Astrocyte (in vitro differentiated cells and primary cell): ENCODE measurements at regions not wholly inside any gene's neighbourhood (a gene's known extent, or its start where the extent isn't known, plus 50 kb on each side); places are given as distances from the start of the nearest gene placed in this dataset.

ENCODE experiments used
- EZH2 ChIP-seq: IDR thresholded peaks from 2 replicates; pipeline ENCODE4 v1.6.1; 2012; ENCODE audit warnings: mild to moderate bottlenecking, low read length, inconsistent platforms; ENCODE audit not compliant: insufficient read depth
- TF ChIP-seq, protein P1 (sequence below): IDR thresholded peaks from 2 replicates; pipeline ENCODE4 v1.5.1; 2011; ENCODE audit warnings: low read depth, mild to moderate bottlenecking, inconsistent platforms, low read length, moderate library complexity; ENCODE audit not compliant: insufficient read depth

DNA sequence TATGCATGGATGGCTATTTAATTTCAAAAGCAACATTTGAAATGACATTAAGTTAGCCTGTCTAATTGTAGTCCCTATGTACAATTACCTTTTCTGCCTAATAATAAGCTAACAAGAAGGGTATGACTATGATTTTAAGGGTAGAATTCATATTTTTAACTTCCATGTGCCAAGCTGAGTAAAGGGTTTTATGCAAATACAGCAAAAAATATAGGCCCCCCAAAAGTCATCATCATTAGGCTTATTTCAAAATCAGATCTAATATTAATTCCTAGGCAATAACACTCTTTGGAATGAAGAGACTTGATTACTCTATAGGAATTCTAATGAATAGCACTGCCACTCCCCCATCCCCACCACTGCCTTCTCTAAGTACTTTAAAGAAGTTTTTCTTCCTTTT, 155.9 kb upstream of the DYNLRB2 start:
- TF ChIP-seq, protein P1, sequence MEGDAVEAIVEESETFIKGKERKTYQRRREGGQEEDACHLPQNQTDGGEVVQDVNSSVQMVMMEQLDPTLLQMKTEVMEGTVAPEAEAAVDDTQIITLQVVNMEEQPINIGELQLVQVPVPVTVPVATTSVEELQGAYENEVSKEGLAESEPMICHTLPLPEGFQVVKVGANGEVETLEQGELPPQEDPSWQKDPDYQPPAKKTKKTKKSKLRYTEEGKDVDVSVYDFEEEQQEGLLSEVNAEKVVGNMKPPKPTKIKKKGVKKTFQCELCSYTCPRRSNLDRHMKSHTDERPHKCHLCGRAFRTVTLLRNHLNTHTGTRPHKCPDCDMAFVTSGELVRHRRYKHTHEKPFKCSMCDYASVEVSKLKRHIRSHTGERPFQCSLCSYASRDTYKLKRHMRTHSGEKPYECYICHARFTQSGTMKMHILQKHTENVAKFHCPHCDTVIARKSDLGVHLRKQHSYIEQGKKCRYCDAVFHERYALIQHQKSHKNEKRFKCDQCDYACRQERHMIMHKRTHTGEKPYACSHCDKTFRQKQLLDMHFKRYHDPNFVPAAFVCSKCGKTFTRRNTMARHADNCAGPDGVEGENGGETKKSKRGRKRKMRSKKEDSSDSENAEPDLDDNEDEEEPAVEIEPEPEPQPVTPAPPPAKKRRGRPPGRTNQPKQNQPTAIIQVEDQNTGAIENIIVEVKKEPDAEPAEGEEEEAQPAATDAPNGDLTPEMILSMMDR, result no peak
- TF ChIP-seq EZH2, result no peak
